K562 (cell line): ENCODE measurements at regions not wholly inside any gene's neighbourhood (a gene's known extent, or its start where the extent isn't known, plus 50 kb on each side); places are given as distances from the start of the nearest gene placed in this dataset.

Experiments used
- ATAC-seq: fragments of 200-7000 bp; cut with Tn5 transposase; 3 replicates; pipeline ENCODE4 v1.9.1; 2020; ENCODE audit warnings: moderate library complexity
- BruUV-seq: library from RNA; stranded (reverse); fragments of 400-500 nt; replicated peaks from 2 replicates; lab custom pipeline; 2021; lab: Mats Ljungman, UMichigan
- CTCF ChIA-PET: fragments of 300-600 bp; formaldehyde crosslinking; extraction: SDS; loops from one replicate; lab custom pipeline; 2021; ENCODE audit warnings: low intra/inter-chr PET ratio; lab: Yijun Ruan, JAX
- POLR2A ChIA-PET: fragments of 300-600, 350-650 bp; sonication (Branson Sonifier 250); formaldehyde crosslinking; extraction: SDS; loops from one replicate; lab custom pipeline; 2021; ENCODE audit warnings: antibody characterized with exemption, inconsistent platforms; lab: Yijun Ruan, JAX
- DNase-seq, 4 experiments: peaks; one replicate each; pipeline versions ENCODE4 v3.0.0 to v3.0.0-alpha.2; 2011 to 2018; ENCODE audit warnings: low spot score in 3 of 4, mixed read lengths in 3 of 4; ENCODE audit errors: extremely low read depth in 1 of 4
- FAIRE-seq: peaks from 2 replicates; lab custom pipeline; 2011; peaks lifted over from hg19 to GRCh38; lab: Jason Lieb, UNC
- H2AFZ ChIP-seq: 2 replicates; pipeline ENCODE4 v1.6.0; 2011; ENCODE audit warnings: low read depth, low read length, control low read depth, inconsistent platforms
- H3K27ac ChIP-seq: fragments of 200-600 bp; 3 replicates; pipeline ENCODE4 v1.8.0; 2011; ENCODE audit warnings: low read depth, mild to moderate bottlenecking, control low read depth, inconsistent platforms, low read length, moderate library complexity, mixed read lengths; ENCODE audit errors: extremely low read depth
- H3K27me3 ChIP-seq, 2 experiments: fragments of 300-600 bp in 1 of 2; 2 replicates in 1 of 2; 3 replicates in 1 of 2; pipeline versions ENCODE4 v1.6.0 to v1.8.0; 2011; ENCODE audit warnings: inconsistent platforms in 2 of 2, low read length in 2 of 2, mild to moderate bottlenecking in 1 of 2, mixed read lengths in 1 of 2, moderate library complexity in 1 of 2; ENCODE audit not compliant: control insufficient read depth in 2 of 2, insufficient read depth in 2 of 2
- H3K36me3 ChIP-seq: fragments of 300-600 bp; 3 replicates; pipeline ENCODE4 v1.8.0; 2011; ENCODE audit warnings: mild to moderate bottlenecking, low read length, inconsistent platforms; ENCODE audit not compliant: control insufficient read depth, insufficient read depth
- H3K4me1 ChIP-seq, 2 experiments: fragments of 200-600 bp in 1 of 2; replicated peaks in 1 of 2; 2 replicates in 1 of 2; 3 replicates in 1 of 2; pipeline versions ENCODE4 v1.5.1 to v1.8.0; 2011; ENCODE audit warnings: inconsistent platforms in 2 of 2, low read length in 2 of 2, mild to moderate bottlenecking in 1 of 2, mixed read lengths in 1 of 2, moderate library complexity in 1 of 2; ENCODE audit not compliant: control insufficient read depth in 2 of 2, insufficient read depth in 2 of 2
- H3K4me2 ChIP-seq: 2 replicates; pipeline ENCODE4 v1.6.1; 2011; ENCODE audit warnings: low read length, control low read depth, inconsistent platforms, mixed read lengths; ENCODE audit not compliant: insufficient read depth
- H3K4me3 ChIP-seq: fragments of 200-600 bp; sonication (generic), shearing (Covaris generic); 2 replicates; pipeline ENCODE4 v1.5.1; 2016; ENCODE audit warnings: control low read depth, inconsistent platforms
- H3K79me2 ChIP-seq: fragments of 200-600 bp; 3 replicates; pipeline ENCODE4 v1.8.0; 2011; ENCODE audit warnings: low read length, inconsistent platforms; ENCODE audit not compliant: control insufficient read depth, insufficient read depth
- H3K9ac ChIP-seq, 2 experiments: 2 replicates each; pipeline versions ENCODE4 v1.6.0 to v1.6.1; 2011; ENCODE audit warnings: low read depth in 2 of 2, low read length in 2 of 2, control low read depth in 1 of 2, inconsistent platforms in 1 of 2, mild to moderate bottlenecking in 1 of 2, mixed read lengths in 1 of 2; ENCODE audit not compliant: insufficient read depth in 1 of 2
- H3K9me1 ChIP-seq: one replicate; pipeline ENCODE4 v1.6.0; 2011; ENCODE audit warnings: inconsistent platforms, mild to moderate bottlenecking, low read length, moderate library complexity; ENCODE audit not compliant: control insufficient read depth, insufficient read depth
- H3K9me3 ChIP-seq: replicated peaks from 2 replicates; pipeline ENCODE4 v1.5.1; 2011; ENCODE audit warnings: low read depth, low read length, inconsistent platforms; ENCODE audit not compliant: control insufficient read depth, insufficient read depth
- H4K20me1 ChIP-seq: replicated peaks from 2 replicates; pipeline ENCODE4 v1.6.1; 2011; ENCODE audit warnings: low read length, inconsistent platforms, mixed read lengths; ENCODE audit not compliant: control insufficient read depth, insufficient read depth
- TBL1XR1 ChIP-seq, 2 experiments: IDR thresholded peaks; 2 replicates each; pipeline ENCODE4 v1.6.1; 2012; ENCODE audit warnings: improper control_type of control experiment in 2 of 2, low read length in 2 of 2, mild to moderate bottlenecking in 1 of 2
- ZBTB8A ChIP-seq: fragments of 450-650 bp; IDR thresholded peaks from 2 replicates; pipeline ENCODE4 v1.6.1; 2018; ENCODE audit warnings: mild to moderate bottlenecking, moderate library complexity; ENCODE audit not compliant: partially characterized antibody
- ZNF561 ChIP-seq: fragments of 450-650 bp; formaldehyde crosslinking; conservative IDR thresholded peaks from 2 replicates; pipeline ENCODE4 v1.4.0; 2020; ENCODE audit warnings: mild to moderate bottlenecking, moderate library complexity
- ZNF778 ChIP-seq: fragments of 450-650 bp; formaldehyde crosslinking; IDR thresholded peaks from 2 replicates; pipeline ENCODE4 v1.4.0; 2020; ENCODE audit warnings: mild to moderate bottlenecking, moderate library complexity
- WGBS: fragments of 100-300 bp; shearing (Covaris generic); methylation state at CpG from one replicate; pipeline ENCODE4 v1.1.6; 2016; ENCODE audit warnings: low coverage, mixed read lengths; ENCODE audit not compliant: insufficient coverage; ENCODE audit errors: missing lambda C conversion rate; 5-methylcytosine and 5-hydroxymethylcytosine counted together
- in situ Hi-C: fragments of 300-500 bp; cut with MboI; formaldehyde crosslinking; loops from 4 replicates; pipeline ENCODE4 v1.15.0; 2018; ENCODE audit warnings: inconsistent platforms, mixed read lengths
- intact Hi-C: fragments of 100-400 bp; cut with micrococcal nuclease; formaldehyde crosslinking; loops from 2 replicates; pipeline ENCODE4 v1.14.2; 2022
- TF ChIP-seq, protein P1 (sequence below): fragments of 450-650 bp; IDR thresholded peaks from 2 replicates; pipeline ENCODE4 v1.6.1; 2016; ENCODE audit warnings: low read depth

DNA sequence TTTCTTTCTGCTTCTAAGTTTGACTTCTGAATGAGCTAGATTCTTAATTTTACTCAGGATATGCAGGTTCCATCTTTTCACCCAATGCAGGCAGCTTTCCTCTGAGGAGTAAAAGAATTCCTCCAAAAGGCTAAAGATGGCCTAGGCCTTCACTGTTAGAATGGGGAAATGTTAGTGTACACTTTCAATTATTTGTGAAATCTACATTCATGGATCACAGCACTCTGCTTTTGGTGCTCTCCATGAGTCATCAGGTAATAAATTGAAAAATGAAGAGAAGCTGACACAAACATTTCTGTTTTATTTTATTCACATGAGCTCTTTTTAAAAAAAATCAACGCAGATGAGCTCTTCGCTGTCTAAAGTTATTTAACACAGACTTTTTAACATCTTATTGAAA is 502.5 kb upstream of the GOLIM4 start:
- Histone ChIP-seq H3K36me3 (no peaks in the 10 kb centered on the region), H3K4me1 (no peaks in the 10 kb centered on the region), H3K9me3 (no peaks in the 10 kb centered on the region), H2AFZ (no peak overlapping the region), H3K9me1 (no peaks in the 10 kb centered on the region), H3K79me2 (no peaks in the 10 kb centered on the region), H3K9ac (no peak overlapping the region), H3K27ac (no peak overlapping the region), H3K4me2 (no peak overlapping the region), H3K4me3 (no peak overlapping the region), H3K27me3 (no peaks in the 10 kb centered on the region), H4K20me1 (no peaks in the 10 kb centered on the region)
- in situ Hi-C loops (no loop called here), intact Hi-C loops (no loop called here)
- no peak for ATAC-seq
- CTCF ChIA-PET, result no interaction called here
- no peak for FAIRE-seq
- WGBS, result 0% methylated on average over 2 of the region's 2 CpGs
- DNase-seq, result no peak
- POLR2A ChIA-PET, result no interaction called here
- BruUV-seq, result no TSS peak
- TF ChIP-seq ZBTB8A (no peak), TBL1XR1 (IDR thresholded peaks at IDR 0.05; ENCODE audit: low read length in 2 of 2) (no peak), ZNF778 (CRISPR knock-in tag) (no peak), ZNF561 (no peak)
- TF ChIP-seq, protein P1, sequence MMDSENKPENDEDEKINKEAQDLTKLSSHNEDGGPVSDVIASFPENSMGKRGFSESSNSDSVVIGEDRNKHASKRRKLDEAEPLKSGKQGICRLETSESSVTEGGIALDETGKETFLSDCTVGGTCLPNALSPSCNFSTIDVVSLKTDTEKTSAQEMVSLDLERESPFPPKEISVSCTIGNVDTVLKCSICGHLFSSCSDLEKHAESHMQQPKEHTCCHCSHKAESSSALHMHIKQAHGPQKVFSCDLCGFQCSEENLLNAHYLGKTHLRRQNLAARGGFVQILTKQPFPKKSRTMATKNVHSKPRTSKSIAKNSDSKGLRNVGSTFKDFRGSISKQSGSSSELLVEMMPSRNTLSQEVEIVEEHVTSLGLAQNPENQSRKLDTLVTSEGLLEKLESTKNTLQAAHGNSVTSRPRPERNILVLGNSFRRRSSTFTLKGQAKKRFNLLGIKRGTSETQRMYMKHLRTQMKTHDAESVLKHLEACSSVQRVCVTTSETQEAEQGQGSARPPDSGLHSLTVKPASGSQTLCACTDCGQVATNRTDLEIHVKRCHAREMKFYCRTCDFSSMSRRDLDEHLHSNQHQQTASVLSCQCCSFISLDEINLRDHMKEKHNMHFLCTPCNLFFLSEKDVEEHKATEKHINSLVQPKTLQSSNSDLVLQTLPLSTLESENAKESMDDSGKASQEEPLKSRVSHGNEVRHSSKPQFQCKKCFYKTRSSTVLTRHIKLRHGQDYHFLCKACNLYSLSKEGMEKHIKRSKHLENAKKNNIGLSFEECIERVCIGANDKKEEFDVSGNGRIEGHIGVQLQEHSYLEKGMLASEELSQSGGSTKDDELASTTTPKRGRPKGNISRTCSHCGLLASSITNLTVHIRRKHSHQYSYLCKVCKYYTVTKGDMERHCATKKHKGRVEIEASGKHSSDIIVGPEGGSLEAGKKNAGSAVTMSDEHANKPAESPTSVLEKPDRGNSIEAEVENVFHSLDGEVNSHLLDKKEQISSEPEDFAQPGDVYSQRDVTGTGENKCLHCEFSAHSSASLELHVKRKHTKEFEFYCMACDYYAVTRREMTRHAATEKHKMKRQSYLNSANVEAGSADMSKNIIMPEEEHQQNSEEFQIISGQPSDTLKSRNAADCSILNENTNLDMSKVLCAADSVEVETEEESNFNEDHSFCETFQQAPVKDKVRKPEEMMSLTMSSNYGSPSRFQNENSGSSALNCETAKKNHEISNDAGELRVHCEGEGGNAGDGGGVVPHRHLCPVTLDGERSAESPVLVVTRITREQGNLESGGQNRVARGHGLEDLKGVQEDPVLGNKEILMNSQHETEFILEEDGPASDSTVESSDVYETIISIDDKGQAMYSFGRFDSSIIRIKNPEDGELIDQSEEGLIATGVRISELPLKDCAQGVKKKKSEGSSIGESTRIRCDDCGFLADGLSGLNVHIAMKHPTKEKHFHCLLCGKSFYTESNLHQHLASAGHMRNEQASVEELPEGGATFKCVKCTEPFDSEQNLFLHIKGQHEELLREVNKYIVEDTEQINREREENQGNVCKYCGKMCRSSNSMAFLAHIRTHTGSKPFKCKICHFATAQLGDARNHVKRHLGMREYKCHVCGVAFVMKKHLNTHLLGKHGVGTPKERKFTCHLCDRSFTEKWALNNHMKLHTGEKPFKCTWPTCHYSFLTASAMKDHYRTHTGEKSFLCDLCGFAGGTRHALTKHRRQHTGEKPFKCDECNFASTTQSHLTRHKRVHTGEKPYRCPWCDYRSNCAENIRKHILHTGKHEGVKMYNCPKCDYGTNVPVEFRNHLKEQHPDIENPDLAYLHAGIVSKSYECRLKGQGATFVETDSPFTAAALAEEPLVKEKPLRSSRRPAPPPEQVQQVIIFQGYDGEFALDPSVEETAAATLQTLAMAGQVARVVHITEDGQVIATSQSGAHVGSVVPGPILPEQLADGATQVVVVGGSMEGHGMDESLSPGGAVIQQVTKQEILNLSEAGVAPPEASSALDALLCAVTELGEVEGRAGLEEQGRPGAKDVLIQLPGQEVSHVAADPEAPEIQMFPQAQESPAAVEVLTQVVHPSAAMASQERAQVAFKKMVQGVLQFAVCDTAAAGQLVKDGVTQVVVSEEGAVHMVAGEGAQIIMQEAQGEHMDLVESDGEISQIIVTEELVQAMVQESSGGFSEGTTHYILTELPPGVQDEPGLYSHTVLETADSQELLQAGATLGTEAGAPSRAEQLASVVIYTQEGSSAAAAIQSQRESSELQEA, result no peak
